ENCODE measurements at regions not wholly inside any gene's neighbourhood (a gene's known extent, or its start where the extent isn't known, plus 50 kb on each side); places are given as distances from the start of the nearest gene placed in this dataset.

- Mint-ChIP-seq H3K4me1 (ENCODE audit: low read depth in 2 of 2) (peaks cover 8 to 13% of the 10 kb centered on the region in 2 donors), H3K4me3 (no peak overlapping the region), H3K36me3 (ENCODE audit: insufficient read depth) (no peaks in the 10 kb centered on the region), H3K27me3 (no peaks in the 10 kb centered on the region), H3K27ac (no peak overlapping the region), H3K9me3 (no peaks in the 10 kb centered on the region)
- DNase-seq (no peak), ATAC-seq (replicated peaks) (no peak)
Measured at GRCh38 chr11:104765401-104766095, 132.7 kb downstream of the CASP12 start.

DNA sequence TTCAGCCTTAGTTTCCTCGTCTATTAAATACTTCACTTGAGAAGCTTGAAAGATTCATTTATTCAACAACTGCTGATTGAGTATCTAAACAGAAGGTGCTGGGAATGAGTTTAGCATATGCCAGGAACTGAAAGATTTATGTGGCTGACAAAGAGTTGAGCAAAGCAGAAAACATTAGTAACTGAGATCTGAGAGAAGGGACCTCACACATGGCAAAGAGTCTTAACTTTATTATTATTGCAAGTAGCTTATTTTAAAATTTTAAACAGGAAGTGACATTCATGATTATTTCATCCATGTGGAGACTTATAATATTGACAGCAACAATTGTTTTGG is 133.6 kb downstream of the CASP12 start:
- H3K4me3 Mint-ChIP-seq: no peak overlapping the region
- no peak for ATAC-seq (replicated peaks)
- H3K9me3 Mint-ChIP-seq: peaks cover 5 to 6% of the 10 kb centered on the region in 2 donors
- no peaks in the 10 kb centered on the region for H3K36me3 Mint-ChIP-seq (ENCODE audit: insufficient read depth)
- H3K27me3 Mint-ChIP-seq: no peaks in the 10 kb centered on the region
- no peak for DNase-seq
- H3K4me1 Mint-ChIP-seq (ENCODE audit: low read depth in 2 of 2): peaks cover 8 to 13% of the 10 kb centered on the region in 2 donors
- peak overlapping the region in 1 of 2 donors; percentile 56 for H3K27ac Mint-ChIP-seq

- Mint-ChIP-seq H3K4me1 (ENCODE audit: low read depth in 2 of 2) (peaks cover 8 to 13% of the 10 kb centered on the region in 2 donors), H3K4me3 (no peak overlapping the region), H3K36me3 (ENCODE audit: insufficient read depth) (no peaks in the 10 kb centered on the region), H3K27ac (peak overlapping the region in 1 of 2 donors; percentile 56), H3K9me3 (peaks cover 5 to 12% of the 10 kb centered on the region in 2 donors), H3K27me3 (no peaks in the 10 kb centered on the region)
- DNase-seq (no peak), ATAC-seq (replicated peaks) (no peak)
Measured at GRCh38 chr11:104763930-104764709, 134.1 kb downstream of the CASP12 start.

- ATAC-seq (replicated peaks): no peak
- H3K4me1 Mint-ChIP-seq (ENCODE audit: low read depth in 2 of 2): peaks cover 8 to 13% of the 10 kb centered on the region in 2 donors
- H3K4me3 Mint-ChIP-seq: no peak overlapping the region
- H3K9me3 Mint-ChIP-seq: peaks cover 5 to 21% of the 10 kb centered on the region in 2 donors
- no peak for DNase-seq
- no peaks in the 10 kb centered on the region for H3K36me3 Mint-ChIP-seq (ENCODE audit: insufficient read depth)
- H3K27ac Mint-ChIP-seq: no peak overlapping the region
- no peaks in the 10 kb centered on the region for H3K27me3 Mint-ChIP-seq
Measured at GRCh38 chr11:104761511-104761910, 136.7 kb downstream of the CASP12 start.

DNA sequence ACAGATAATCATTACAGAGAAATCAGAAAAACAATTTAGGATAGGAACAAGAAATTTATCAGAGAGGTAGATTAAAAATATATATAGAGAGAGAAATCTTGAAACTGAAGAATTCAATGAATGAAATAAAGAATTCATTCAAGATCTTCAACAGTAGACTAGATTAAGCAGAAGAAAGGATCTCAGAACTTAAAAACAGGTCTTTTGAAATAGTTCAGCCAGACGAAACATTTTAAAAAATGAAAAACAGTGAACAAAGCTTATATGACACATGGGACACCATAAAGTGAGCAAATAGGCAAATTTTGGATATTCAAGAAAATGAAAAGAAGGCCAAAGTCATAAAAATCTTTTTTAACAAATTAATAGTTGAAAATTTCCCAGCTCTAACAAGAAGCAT is 138.8 kb downstream of the CASP12 start:
- DNase-seq (no peak), ATAC-seq (replicated peaks) (no peak)
- Mint-ChIP-seq H3K27me3 (no peaks in the 10 kb centered on the region), H3K4me1 (ENCODE audit: low read depth in 2 of 2) (peaks cover 5 to 8% of the 10 kb centered on the region in 2 donors), H3K36me3 (ENCODE audit: insufficient read depth) (no peaks in the 10 kb centered on the region), H3K9me3 (peaks cover 5 to 21% of the 10 kb centered on the region in 2 donors), H3K27ac (no peak overlapping the region), H3K4me3 (no peak overlapping the region)

GRCh38 chr11:104738918-104739317 is 159.3 kb downstream of the CASP12 start:
- Mint-ChIP-seq H3K4me1 (ENCODE audit: low read depth in 2 of 2) (peaks cover 0 to 1% of the 10 kb centered on the region in 2 donors), H3K36me3 (ENCODE audit: insufficient read depth) (no peaks in the 10 kb centered on the region), H3K4me3 (no peak overlapping the region), H3K27me3 (no peaks in the 10 kb centered on the region), H3K9me3 (no peaks in the 10 kb centered on the region), H3K27ac (no peak overlapping the region)
- ATAC-seq (replicated peaks): no peak
- no peak for DNase-seq

GRCh38 chr11:104738208-104738607 is 160.1 kb downstream of the CASP12 start:
- H3K27me3 Mint-ChIP-seq: no peaks in the 10 kb centered on the region
- no peaks in the 10 kb centered on the region for H3K36me3 Mint-ChIP-seq (ENCODE audit: insufficient read depth)
- DNase-seq (no peak), ATAC-seq (replicated peaks) (no peak)
- H3K9me3 Mint-ChIP-seq: no peaks in the 10 kb centered on the region
- H3K27ac Mint-ChIP-seq: no peak overlapping the region
- H3K4me3 Mint-ChIP-seq: no peak overlapping the region
- H3K4me1 Mint-ChIP-seq (ENCODE audit: low read depth in 2 of 2): peaks cover 0 to 1% of the 10 kb centered on the region in 2 donors

GRCh38 chr11:104736502-104736901 is 161.8 kb downstream of the CASP12 start:
- H3K27me3 Mint-ChIP-seq: no peaks in the 10 kb centered on the region
- peaks cover 5 to 11% of the 10 kb centered on the region in 2 donors for H3K4me1 Mint-ChIP-seq (ENCODE audit: low read depth in 2 of 2)
- no peak for DNase-seq
- no peaks in the 10 kb centered on the region for H3K9me3 Mint-ChIP-seq
- peak; percentile 63 for ATAC-seq (replicated peaks)
- no peaks in the 10 kb centered on the region for H3K36me3 Mint-ChIP-seq (ENCODE audit: insufficient read depth)
- peak overlapping the region in 1 of 2 donors; percentile 2 for H3K27ac Mint-ChIP-seq
- H3K4me3 Mint-ChIP-seq: peak overlapping the region in 1 of 2 donors; percentile 5

- Mint-ChIP-seq H3K27ac (peak overlapping the region in 1 of 2 donors; percentile 78), H3K27me3 (no peaks in the 10 kb centered on the region), H3K9me3 (no peaks in the 10 kb centered on the region), H3K4me3 (no peak overlapping the region), H3K36me3 (ENCODE audit: insufficient read depth) (no peaks in the 10 kb centered on the region), H3K4me1 (ENCODE audit: low read depth in 2 of 2) (peaks cover 5 to 11% of the 10 kb centered on the region in 2 donors)
- no peak for ATAC-seq (replicated peaks)
- DNase-seq: no peak
Measured at GRCh38 chr11:104734998-104735397, 163.3 kb downstream of the CASP12 start.

DNA sequence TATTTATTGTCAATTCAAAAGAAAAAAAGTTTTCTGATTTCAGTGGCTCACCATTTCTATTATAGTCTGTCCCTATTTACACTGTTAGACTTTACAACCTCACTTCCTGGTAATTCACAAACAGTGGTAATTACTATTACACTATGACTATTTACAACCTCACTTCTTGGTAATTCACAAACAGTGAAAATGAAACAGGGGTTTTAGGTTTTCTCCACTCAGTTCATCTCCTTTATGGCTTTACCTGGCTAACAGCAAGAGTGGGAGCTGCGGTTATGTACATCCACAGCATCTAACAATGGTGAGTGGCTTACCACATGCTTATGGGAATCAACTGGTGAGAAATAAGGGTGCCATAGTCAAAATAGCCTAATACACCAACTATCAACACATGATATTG is 166.4 kb downstream of the CASP12 start:
- DNase-seq: no peak
- H3K4me3 Mint-ChIP-seq: no peak overlapping the region
- no peak overlapping the region for H3K27ac Mint-ChIP-seq
- H3K27me3 Mint-ChIP-seq: no peaks in the 10 kb centered on the region
- no peaks in the 10 kb centered on the region for H3K36me3 Mint-ChIP-seq (ENCODE audit: insufficient read depth)
- H3K9me3 Mint-ChIP-seq: no peaks in the 10 kb centered on the region
- ATAC-seq (replicated peaks): peak; percentile 27
- peaks cover 5 to 15% of the 10 kb centered on the region in 2 donors for H3K4me1 Mint-ChIP-seq (ENCODE audit: low read depth in 2 of 2)

GRCh38 chr11:104728927-104729326 is 169.3 kb downstream of the CASP12 start:
- DNase-seq (no peak), ATAC-seq (replicated peaks) (no peak)
- Mint-ChIP-seq H3K27ac (no peak overlapping the region), H3K4me1 (ENCODE audit: low read depth in 2 of 2) (peaks cover 4 to 15% of the 10 kb centered on the region in 2 donors), H3K36me3 (ENCODE audit: insufficient read depth) (no peaks in the 10 kb centered on the region), H3K9me3 (no peaks in the 10 kb centered on the region), H3K4me3 (no peak overlapping the region), H3K27me3 (no peaks in the 10 kb centered on the region)

GRCh38 chr11:104727768-104728167 is 170.5 kb downstream of the CASP12 start:
- Mint-ChIP-seq H3K27ac (no peak overlapping the region), H3K4me3 (no peak overlapping the region), H3K9me3 (no peaks in the 10 kb centered on the region), H3K27me3 (no peaks in the 10 kb centered on the region), H3K4me1 (ENCODE audit: low read depth in 2 of 2) (peaks cover 4 to 15% of the 10 kb centered on the region in 2 donors), H3K36me3 (ENCODE audit: insufficient read depth) (no peaks in the 10 kb centered on the region)
- ATAC-seq (replicated peaks) (no peak), DNase-seq (no peak)

- Mint-ChIP-seq H3K27ac (no peak overlapping the region), H3K4me3 (no peak overlapping the region), H3K4me1 (ENCODE audit: low read depth in 2 of 2) (peaks cover 3 to 10% of the 10 kb centered on the region in 2 donors), H3K36me3 (ENCODE audit: insufficient read depth) (no peaks in the 10 kb centered on the region), H3K9me3 (no peaks in the 10 kb centered on the region), H3K27me3 (no peaks in the 10 kb centered on the region)
- DNase-seq (no peak), ATAC-seq (replicated peaks) (no peak)
Measured at GRCh38 chr11:104727095-104727494, 171.2 kb downstream of the CASP12 start.
